NCI-H510A (cell line): ENCODE measurements at regions not wholly inside any gene's neighbourhood (a gene's known extent, or its start where the extent isn't known, plus 50 kb on each side); places are given as distances from the start of the nearest gene placed in this dataset.

Source experiments
- DNase-seq: peaks from one replicate; lab custom pipeline; 2025; lab: John Stamatoyannopoulos, UW

GRCh38 chr5:57618767-57619381, 136.3 kb upstream of the ACTBL2 start:
- no peak for DNase-seq

DNA sequence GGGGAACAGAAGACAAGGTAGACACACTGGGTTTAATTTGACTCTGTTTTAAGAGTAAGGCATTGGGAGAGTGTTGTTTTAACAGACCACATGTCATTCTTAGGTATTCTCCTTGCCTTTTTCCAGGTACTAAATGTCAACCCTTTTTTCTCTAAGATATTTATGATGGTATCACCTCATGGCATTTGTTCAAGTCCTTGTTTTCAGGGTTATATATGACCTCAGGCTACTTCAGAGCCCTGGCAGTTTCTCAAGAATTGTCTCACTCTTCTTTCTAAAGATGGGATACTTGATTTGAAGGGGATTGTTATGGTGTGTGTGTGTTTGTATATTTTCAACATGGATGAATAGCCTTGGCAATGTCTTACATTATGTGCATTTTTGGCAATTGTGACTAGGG, 131.1 kb upstream of the ACTBL2 start:
- DNase-seq, result no peak

DNA sequence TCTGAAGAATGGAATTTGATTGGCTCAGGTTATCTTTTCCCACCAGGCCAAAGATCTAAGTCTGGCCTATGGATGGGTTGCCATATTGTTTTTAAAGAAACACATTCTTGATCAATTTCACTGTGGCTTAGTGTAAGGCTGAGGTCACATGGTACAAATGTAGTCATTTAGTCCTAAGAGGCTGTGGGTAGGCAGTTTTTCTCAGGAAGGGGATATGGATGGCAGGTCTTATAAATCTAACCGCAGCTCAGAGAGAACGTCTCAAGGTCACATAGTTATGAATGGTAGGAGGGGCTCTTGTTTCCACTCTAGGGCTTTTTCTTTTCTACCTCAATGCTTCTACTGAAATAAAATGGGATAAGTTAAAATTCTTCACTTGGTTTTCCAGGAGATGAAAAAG, 128.6 kb upstream of the ACTBL2 start:
- DNase-seq, result no peak

DNA sequence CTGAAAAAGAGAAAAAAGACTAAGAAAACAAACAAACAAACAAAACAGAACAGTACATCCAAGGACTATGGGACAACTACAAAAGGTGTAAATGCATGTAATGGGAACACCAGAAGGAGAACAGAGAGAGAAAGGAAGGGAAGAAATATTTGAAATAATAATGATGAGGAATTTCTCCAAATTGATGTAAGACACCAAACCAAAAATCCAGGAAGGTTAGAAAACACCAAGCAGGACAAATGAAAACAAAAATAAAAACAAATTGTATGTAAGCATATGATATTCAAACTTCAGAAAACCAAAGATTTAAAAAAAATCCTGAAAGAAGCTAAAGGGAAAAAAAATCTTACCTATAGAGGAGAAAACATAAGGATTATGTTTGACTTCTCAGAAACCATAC, 125.9 kb upstream of the ACTBL2 start:
- DNase-seq, result no peak

- no peak for DNase-seq
Measured at GRCh38 chr5:57601996-57602395, 119.4 kb upstream of the ACTBL2 start.

DNA sequence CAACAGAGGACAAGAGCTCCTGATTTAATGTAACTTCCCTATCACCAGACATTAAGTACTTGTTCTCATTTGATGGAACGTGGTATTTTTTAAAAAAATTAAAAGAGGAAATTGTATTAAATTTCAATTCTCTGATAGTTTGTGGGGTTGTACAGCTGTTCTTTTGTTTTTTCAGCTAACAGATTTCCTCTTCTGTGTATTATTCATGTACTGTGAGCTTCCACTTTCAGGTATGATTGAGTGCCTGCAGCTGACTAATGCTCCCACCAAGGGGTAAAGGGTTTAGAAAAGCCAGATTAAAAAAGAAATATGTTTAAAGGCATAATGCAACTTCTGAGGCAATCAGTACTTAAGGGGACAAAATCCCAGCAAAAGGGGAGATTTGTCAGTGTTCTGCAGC, 117.7 kb upstream of the ACTBL2 start:
- no peak for DNase-seq

DNA sequence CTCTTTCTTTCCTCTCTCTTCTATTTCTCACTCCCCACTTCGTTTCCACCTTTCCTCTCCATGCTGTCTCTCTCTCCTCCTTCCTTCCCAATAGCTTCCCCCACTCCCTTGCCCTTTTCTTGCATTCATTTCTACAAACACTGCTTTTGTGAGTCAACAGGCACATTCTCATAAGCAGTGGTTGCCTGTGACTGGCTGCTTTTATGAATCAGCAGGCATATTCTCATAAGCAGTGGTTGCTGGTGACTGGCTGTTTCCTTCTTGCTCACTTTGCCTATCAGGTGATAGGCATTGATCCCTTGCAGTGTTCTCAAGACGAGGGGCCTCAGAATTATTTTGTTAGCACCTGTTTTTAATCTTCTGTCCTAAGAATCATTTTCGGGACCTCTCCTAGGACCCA, 116.1 kb upstream of the ACTBL2 start:
- no peak for DNase-seq

DNA sequence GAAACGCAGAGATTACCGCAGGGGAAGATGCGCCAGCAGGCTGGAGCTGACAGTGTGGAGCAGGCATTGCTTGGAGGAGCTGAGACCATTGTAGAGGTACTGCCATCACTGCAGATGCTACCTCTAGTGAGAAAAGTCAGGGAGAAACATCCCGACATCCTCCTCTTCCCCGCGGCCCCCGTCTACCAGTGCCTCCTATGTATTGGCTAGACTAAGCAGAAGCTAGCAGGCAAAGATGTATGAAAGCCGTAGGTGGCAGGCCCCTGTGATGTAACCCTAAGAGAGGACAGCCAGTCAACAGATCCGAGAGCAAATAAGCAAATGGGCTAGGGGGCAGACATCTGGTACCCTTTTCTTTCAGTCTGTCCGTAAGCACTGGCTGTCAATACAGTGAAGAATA, 115.5 kb upstream of the ACTBL2 start:
- no peak for DNase-seq

- no peak for DNase-seq
Measured at GRCh38 chr5:57595523-57595991, 112.9 kb upstream of the ACTBL2 start.

DNA sequence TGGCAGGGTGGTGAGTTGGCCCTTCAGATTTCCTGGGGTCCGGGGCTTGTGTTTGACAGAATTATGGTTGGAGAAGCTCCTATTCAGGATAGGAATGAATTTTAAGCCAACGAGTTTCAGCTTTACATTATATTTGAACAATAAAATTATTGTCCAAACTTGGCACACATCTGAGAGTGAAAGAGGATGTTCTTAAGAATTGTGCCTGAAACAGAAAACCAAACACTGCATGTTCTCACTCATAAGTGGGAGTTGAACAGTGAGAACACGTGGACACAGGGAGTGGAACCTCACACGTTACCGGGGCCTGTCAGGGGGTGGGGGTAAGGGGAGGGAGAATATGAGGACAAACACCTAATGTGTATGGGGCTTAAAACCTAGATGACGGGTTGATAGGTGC, 111.8 kb upstream of the ACTBL2 start:
- no peak for DNase-seq

DNA sequence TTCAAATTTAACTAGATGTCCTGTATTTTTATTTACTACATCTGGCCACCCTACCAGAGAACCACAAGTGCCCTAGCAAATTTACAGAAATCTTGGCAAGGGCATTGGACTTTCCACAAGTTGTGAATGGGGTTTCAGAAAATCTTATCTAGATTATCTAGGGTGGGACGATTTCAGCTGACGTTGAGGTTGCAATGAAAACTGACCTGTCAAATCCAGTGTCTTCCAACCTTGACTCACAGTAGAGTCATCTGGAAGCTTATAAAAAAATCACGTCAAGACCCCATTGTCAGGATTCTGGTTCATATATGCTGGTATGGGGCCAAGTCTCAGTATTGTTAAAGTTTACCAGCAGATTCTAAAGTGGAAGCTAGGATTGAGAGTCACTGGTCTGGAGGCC, 109.6 kb upstream of the ACTBL2 start:
- no peak for DNase-seq

GRCh38 chr5:57586649-57587048, 104.0 kb upstream of the ACTBL2 start:
- DNase-seq, result no peak

GRCh38 chr5:57582578-57583070, 100.0 kb upstream of the ACTBL2 start:
- DNase-seq, result no peak

DNA sequence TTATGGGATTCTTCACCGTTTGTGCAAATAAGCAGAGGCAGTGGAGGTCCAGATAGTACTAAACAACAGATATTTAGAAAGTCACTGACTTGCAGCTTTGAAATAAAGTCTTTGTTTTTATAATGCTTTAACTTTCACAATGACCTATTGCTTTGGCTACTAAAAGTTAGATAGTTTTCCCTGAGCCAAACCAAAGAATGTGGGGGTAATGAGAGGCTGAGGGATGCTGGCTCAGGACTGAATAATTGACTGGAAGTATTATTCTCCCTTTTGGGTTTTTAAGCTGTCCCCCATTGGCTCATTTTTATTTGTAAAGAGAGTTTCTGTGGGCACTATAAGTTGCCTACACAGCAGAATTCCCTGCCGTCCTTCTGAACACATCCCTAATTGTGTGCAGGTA, 99.2 kb upstream of the ACTBL2 start:
- DNase-seq, result no peak

DNA sequence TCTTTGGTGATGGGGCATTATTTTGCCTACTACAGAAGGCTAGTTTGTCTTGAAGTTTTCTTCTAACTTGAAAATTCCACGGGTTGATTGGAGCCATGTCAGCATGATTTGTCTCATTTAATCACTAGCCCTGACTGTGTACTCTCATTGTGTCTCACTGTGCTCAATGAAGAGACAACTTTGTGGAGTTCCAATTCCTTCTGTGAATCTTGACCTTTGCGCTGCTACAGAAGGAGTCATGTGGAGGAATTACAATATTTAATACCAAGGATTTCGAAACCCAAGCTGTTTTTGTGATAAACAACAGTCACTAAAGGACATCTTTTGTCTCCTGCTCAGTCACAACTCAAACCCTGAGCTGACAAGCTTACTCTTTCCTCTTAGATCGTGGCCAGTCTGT, 98.6 kb upstream of the ACTBL2 start:
- no peak for DNase-seq

- DNase-seq, result no peak
Measured at GRCh38 chr5:57577432-57578175, 95.0 kb upstream of the ACTBL2 start.

GRCh38 chr5:57576317-57576716, 93.7 kb upstream of the ACTBL2 start:
- no peak for DNase-seq

GRCh38 chr5:57575839-57576238, 93.2 kb upstream of the ACTBL2 start:
- no peak for DNase-seq

DNA sequence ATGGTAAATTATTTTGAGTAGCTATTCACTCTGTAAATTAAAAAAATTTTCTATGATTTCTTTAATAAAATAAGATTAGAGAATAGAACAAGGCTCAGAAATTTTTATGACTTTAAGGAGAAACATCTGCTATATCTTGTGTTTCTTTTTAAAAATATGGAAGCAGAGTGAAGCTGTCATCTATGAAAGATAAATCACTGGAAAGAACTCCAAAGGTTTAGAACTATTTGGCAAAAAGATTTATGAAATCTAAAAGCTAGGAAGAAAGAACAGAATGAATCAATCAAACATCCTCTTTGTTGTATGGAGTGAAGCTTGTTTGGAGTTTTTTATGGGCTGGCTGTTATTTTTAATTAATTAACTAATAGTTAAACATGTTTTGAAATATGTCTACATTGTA, 89.8 kb upstream of the ACTBL2 start:
- DNase-seq, result no peak

DNA sequence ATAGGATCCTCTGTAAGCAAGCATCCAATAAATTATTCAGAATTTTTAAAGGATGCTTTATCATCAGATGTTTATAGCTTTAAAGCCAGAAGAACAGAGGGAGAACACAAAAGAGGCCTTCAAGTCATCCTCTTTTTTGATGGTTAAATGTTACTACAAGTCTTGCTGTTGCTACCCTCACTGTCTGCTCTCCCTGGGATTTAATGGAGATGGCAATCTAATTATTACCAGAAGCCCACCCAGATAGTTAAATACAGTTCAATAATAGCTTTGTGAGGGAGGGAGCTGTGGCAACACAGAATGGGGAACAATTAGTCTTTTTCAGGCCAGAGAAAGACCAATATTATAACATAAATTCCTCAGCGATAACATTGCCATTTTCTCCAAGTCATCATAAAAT, 87.0 kb upstream of the ACTBL2 start:
- DNase-seq, result no peak

DNA sequence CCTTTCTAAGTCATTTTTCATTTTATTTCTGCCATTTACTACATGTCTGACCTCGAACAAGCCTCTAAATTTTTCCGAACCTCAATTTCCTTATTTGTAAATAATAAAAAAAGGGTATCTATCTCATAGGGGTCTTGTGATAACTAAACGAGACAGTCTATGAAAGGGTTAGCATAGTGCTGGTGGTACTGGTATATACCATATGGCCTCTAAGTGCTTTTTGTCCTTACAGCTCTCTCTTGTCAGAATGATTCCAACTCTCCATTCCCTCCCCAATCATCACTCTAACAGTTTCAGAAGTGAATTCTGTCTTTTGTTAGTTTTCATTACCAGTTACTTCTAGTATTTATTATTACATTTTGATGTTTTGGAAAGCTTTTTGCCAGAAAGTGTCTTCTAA, 85.5 kb upstream of the ACTBL2 start:
- no peak for DNase-seq

GRCh38 chr5:57566914-57567313, 84.3 kb upstream of the ACTBL2 start:
- DNase-seq, result no peak

DNA sequence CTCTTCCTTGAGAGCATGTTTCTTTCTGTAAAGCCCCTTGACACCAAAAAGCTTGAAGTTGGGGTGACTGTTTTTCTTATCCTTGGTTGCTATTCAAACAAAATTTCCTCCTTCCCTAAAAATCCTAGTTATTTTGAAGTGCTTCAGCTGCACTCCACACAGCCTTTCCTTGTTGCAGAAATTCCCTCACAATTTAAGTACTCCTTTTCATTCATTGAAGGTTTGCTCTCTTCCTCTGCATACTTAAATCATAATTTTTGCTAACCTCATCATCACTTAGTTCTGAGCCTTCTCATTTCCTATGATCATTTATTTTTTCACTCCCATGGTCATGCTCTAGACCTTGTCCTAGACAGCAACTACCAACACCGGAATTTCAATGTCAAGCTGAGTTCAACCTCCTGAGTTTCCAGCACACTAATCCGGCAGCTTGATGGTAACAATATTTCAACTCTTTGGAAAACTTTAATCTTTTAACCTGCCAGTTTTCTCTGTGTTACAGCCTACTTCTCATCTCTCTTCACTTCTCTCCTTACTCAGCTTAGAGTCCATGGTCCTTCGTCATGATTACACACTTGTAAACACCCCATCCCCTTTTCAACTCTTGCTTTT, 78.7 kb upstream of the ACTBL2 start:
- DNase-seq, result no peak
